ENCODE measurements at regions not wholly inside any gene's neighbourhood (a gene's known extent, or its start where the extent isn't known, plus 50 kb on each side); places are given as distances from the start of the nearest gene placed in this dataset.

GRCh38 chr2:84129018-84129417, 330.1 kb downstream of the SUCLG1 start:
- TF ChIP-seq CTCF (IDR thresholded peaks at IDR 0.05) (no peak), POLR2A (IDR thresholded peaks at IDR 0.05) (no peak), POLR2AphosphoS5 (IDR thresholded peaks at IDR 0.05) (no peak), EP300 (IDR thresholded peaks at IDR 0.05) (no peak)
